ENCODE measurements at regions not wholly inside any gene's neighbourhood (a gene's known extent, or its start where the extent isn't known, plus 50 kb on each side); places are given as distances from the start of the nearest gene placed in this dataset.

- TF ChIP-seq ZNF791 (tag by site-specific recombination; IDR thresholded peaks at IDR 0.05) (no peak), MYNN (tag by site-specific recombination; IDR thresholded peaks at IDR 0.05; ENCODE audit: borderline replicate concordance) (no peak), PBX3 (CRISPR knock-in tag; IDR thresholded peaks at IDR 0.05) (no peak), ZBTB48 (tag by site-specific recombination; IDR thresholded peaks at IDR 0.05) (no peak), CTCF (tag by site-specific recombination; IDR thresholded peaks at IDR 0.05) (no peak), ZNF274 (IDR thresholded peaks at IDR 0.05; ENCODE audit: low read length) (no peak), ZNF274 (tag by site-specific recombination; IDR thresholded peaks at IDR 0.05; ENCODE audit: borderline replicate concordance) (no peak)
Measured at GRCh38 chr10:31697271-31698180, 231.1 kb downstream of the ARHGAP12 start.

Data from HEK293 (cell line).